ENCODE measurements at regions not wholly inside any gene's neighbourhood (a gene's known extent, or its start where the extent isn't known, plus 50 kb on each side); places are given as distances from the start of the nearest gene placed in this dataset.
A peak's percentile ranks its signal among the peaks of the same experiment; 100 is the strongest.

GRCh38 chr20:48203252-48203651, 418.0 kb upstream of the SULF2 start:
- DNase-seq (ENCODE audit: low spot score): no peak

- DNase-seq (ENCODE audit: low spot score): no peak
Observed at GRCh38 chr20:48202334-48203113, 417.2 kb upstream of the SULF2 start.

DNA sequence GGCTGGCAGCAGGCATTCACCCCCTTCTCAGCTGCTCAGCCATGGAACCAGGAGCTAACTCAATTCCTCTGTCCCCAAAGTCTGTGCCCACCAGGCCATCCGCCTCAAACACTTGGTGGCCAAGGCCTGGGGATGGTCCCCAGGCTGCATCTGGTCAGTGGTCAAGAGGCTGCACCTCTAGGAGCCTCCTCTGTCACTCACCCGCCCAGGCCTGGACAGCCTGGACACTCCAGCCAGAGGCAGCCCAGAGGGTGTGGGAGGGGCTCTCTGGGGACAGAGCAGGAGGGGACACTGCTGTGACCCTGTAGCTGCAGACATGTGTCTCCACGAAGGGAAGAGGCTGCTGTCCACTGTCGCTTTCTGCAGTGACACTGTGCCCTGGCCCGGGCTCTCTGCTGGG, 416.6 kb upstream of the SULF2 start:
- DNase-seq (ENCODE audit: low spot score): no peak

DNA sequence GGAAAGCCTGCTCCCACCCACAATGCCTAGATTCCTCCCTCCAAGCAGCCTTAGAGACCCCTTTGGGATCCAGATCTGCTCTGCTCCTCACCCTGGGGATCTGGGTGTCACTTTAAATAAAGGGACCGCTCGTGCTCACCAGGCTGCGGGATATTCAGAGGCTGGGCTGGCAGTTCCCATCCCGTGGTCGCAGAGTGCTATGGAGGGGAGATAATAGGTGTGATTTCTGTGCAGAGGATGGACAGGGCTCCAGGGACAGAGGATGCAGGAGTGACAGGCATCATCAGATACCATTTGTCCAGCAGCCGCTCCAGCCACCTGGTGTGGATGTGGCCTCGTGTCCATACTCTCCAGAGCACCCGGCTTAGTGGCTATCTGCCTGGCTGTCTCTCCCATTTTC, 415.9 kb upstream of the SULF2 start:
- no peak for DNase-seq (ENCODE audit: low spot score)

DNA sequence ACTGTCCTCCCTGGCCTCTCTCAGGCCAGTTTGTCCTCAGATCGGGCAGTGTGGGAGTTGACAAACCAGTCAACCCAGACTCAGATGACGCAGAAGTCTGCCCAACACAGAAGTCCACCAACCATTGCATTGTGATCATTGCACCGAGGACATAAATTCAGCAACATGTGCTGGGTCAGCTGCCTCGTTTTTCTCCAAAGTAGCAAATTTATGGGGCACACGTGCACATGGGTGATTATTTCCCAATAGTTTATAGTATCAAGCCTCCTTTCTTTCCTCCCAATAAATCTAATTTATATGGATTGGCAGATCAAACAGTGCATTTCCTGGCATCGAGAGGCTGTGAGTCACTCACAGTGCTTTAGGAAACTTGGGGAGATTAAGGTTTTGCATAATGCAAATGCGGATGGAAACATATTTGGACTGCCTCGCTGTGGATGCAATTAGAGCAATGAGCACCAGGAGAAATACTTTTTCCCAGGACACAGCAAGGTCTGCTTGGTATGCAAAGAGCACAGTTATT, 413.7 kb upstream of the SULF2 start:
- no peak for DNase-seq (ENCODE audit: low spot score)

- DNase-seq (ENCODE audit: low spot score): no peak
Observed at GRCh38 chr20:48197066-48197465, 411.8 kb upstream of the SULF2 start.

DNA sequence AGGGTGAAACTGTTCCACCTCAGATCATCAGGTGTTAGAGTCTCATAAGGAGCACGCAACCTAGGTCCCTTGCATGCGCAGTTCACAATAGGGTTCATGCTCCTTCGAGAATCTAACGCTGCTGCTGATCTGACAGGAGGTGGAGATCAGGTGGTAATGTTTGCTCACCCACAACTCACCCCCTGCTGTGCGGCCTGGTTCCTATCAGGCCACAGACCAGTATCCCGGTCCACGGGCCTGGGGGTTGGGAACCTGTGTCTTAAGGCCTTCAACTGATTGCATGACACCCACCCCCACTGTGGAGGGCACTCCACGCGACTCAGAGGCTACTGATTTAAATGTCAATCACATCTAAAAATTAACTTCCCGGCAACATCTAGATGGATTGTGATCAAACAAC, 411.2 kb upstream of the SULF2 start:
- no peak for DNase-seq (ENCODE audit: low spot score)

- DNase-seq (ENCODE audit: low spot score): no peak
Observed at GRCh38 chr20:48196001-48196400, 410.7 kb upstream of the SULF2 start.

GRCh38 chr20:48195121-48195870, 410.0 kb upstream of the SULF2 start:
- no peak for DNase-seq (ENCODE audit: low spot score)

GRCh38 chr20:48194583-48194982, 409.3 kb upstream of the SULF2 start:
- DNase-seq (ENCODE audit: low spot score): no peak

- no peak for DNase-seq (ENCODE audit: low spot score)
Observed at GRCh38 chr20:48193627-48194425, 408.5 kb upstream of the SULF2 start.

- no peak for DNase-seq (ENCODE audit: low spot score)
Observed at GRCh38 chr20:48192109-48192508, 406.8 kb upstream of the SULF2 start.

GRCh38 chr20:48191200-48191599, 405.9 kb upstream of the SULF2 start:
- DNase-seq (ENCODE audit: low spot score): no peak

- no peak for DNase-seq (ENCODE audit: low spot score)
Observed at GRCh38 chr20:48190757-48191156, 405.5 kb upstream of the SULF2 start.

- no peak for DNase-seq (ENCODE audit: low spot score)
Observed at GRCh38 chr20:48189181-48189580, 403.9 kb upstream of the SULF2 start.

GRCh38 chr20:48187851-48188250, 402.6 kb upstream of the SULF2 start:
- no peak for DNase-seq (ENCODE audit: low spot score)

- no peak for DNase-seq (ENCODE audit: low spot score)
Observed at GRCh38 chr20:48186915-48187314, 401.6 kb upstream of the SULF2 start.

DNA sequence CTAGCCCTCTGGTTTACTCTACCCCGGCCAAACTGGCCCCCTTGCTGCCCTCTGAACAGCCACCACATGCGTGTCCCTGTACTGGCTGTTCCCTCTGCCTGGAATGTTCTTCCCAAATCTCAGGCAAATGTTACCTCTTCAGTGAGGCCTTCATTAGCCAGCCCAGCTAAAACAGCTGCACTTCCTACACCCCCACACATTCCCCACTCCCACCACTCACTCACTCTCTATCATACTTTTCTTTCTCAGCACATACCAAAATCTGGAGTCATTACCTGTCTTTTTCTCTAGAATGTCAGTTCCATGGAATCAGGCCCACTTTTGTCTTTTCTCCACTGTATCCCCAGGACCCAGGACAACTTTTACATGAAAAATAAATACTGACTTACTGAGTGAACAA, 401.2 kb upstream of the SULF2 start:
- DNase-seq (ENCODE audit: low spot score): no peak

DNA sequence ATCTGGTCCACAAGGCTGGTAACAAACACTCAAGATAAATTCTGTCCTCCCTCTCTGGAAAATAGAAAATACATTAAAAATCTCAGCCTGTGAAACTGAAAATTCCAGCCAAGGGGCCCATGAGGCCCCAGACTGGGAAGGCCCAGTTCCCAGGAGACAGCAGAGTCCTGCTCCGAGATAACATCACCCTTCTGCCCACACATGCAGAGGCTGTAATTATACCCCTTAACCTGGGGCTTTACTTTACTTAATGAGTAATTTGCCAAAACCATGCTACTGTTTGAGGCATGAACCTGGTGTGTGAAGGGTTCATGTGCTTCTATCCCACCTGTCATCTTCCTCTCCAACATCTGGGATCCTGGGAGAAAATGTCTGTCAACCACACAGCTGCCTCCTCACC, 398.9 kb upstream of the SULF2 start:
- no peak for DNase-seq (ENCODE audit: low spot score)

DNA sequence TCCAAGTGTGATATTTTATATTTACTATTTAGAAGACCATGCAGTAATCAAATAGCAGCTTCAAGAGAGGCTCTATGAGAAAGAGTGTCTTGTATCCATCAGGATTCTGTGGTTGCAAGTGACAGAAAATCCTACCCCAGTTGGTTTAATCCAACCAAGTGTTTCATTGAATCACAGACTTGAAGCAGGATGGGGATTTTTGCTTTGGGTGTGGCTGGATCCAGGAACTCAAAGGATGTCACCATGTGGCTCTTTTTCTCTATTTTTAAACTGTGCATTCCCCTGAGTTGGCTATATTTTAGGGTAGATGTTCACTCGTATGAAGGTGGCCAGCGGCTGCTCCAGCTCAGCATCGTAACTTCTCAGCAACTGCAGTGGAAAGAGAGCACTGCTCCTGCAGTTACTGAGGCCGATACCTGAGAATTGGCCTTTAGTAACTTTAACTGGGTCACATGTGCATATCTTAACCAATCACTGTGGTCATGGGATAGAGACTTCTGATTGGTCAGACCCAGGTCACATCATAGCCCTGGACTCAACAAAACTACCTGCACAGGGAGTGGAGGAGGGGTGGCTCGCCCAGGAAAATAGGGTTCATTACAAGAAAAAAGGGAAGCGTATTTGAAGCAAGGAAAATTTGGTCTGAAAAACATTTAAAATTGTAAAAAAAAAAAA, 396.1 kb upstream of the SULF2 start:
- peak; percentile 18 for DNase-seq (ENCODE audit: low spot score)

- DNase-seq (ENCODE audit: low spot score): no peak
Observed at GRCh38 chr20:48180618-48181017, 395.3 kb upstream of the SULF2 start.

- DNase-seq (ENCODE audit: low spot score): no peak
Observed at GRCh38 chr20:48180024-48180423, 394.7 kb upstream of the SULF2 start.
